ENCODE measurements at regions not wholly inside any gene's neighbourhood (a gene's known extent, or its start where the extent isn't known, plus 50 kb on each side); places are given as distances from the start of the nearest gene placed in this dataset.

GRCh38 chr7:16985621-16986020, 103.8 kb upstream of the AGR3 start:
- dilution Hi-C loops (cut with MboI; ENCODE audit: extremely low pct_ligation_motif_present, low sequenced_read_pairs) = no loop called here
- no peak for FAIRE-seq
- no peaks in the 10 kb centered on the region for H3K27me3 ChIP-seq (ENCODE audit: control insufficient read depth, extremely low read depth, insufficient read depth, low read length)
- H3K4me3 ChIP-seq (ENCODE audit: control insufficient read depth in 2 of 3, extremely low read depth in 1 of 3, insufficient read depth in 2 of 3, low read depth in 1 of 3, low read length in 3 of 3) = no peak overlapping the region
- no peaks in the 10 kb centered on the region for H3K9me1 ChIP-seq (ENCODE audit: control insufficient read depth, extremely low read depth, insufficient read depth, low read length)
- no peaks in the 10 kb centered on the region for H3K9me3 ChIP-seq (ENCODE audit: control insufficient read depth, low read depth, low read length)
- DNase-seq (ENCODE audit: low read depth, low spot score) = no peak
- H3K36me3 ChIP-seq (ENCODE audit: control insufficient read depth in 2 of 2, extremely low read depth in 1 of 2, insufficient read depth in 2 of 2, low read length in 2 of 2) = no peaks in the 10 kb centered on the region
- H4K20me1 ChIP-seq (ENCODE audit: control insufficient read depth, extremely low read depth, insufficient read depth, low read length) = no peaks in the 10 kb centered on the region
- TF ChIP-seq, protein P1, sequence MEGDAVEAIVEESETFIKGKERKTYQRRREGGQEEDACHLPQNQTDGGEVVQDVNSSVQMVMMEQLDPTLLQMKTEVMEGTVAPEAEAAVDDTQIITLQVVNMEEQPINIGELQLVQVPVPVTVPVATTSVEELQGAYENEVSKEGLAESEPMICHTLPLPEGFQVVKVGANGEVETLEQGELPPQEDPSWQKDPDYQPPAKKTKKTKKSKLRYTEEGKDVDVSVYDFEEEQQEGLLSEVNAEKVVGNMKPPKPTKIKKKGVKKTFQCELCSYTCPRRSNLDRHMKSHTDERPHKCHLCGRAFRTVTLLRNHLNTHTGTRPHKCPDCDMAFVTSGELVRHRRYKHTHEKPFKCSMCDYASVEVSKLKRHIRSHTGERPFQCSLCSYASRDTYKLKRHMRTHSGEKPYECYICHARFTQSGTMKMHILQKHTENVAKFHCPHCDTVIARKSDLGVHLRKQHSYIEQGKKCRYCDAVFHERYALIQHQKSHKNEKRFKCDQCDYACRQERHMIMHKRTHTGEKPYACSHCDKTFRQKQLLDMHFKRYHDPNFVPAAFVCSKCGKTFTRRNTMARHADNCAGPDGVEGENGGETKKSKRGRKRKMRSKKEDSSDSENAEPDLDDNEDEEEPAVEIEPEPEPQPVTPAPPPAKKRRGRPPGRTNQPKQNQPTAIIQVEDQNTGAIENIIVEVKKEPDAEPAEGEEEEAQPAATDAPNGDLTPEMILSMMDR (optimal IDR thresholded peaks at IDR 0.05 in 1 of 3, IDR thresholded peaks at IDR 0.05 in 1 of 3, conservative IDR thresholded peaks at IDR 0.05 in 1 of 3; ENCODE audit: extremely low read depth in 1 of 3, insufficient read depth in 2 of 3, low read length in 3 of 3) = no peak
- TF ChIP-seq EZH2 (IDR thresholded peaks at IDR 0.05; ENCODE audit: low read length) = no peak
- H3K4me2 ChIP-seq (ENCODE audit: control insufficient read depth, extremely low read depth, insufficient read depth, low read depth, low read length) = no peak overlapping the region
- H3K9ac ChIP-seq (ENCODE audit: control insufficient read depth, extremely low read depth, insufficient read depth, low read length) = no peak overlapping the region
- H2AFZ ChIP-seq (ENCODE audit: control insufficient read depth, low read length) = no peak overlapping the region
- H3K4me1 ChIP-seq (ENCODE audit: control insufficient read depth, extremely low read depth, insufficient read depth, low read length) = peaks cover 13% of the 10 kb centered on the region
- H3K79me2 ChIP-seq (ENCODE audit: control insufficient read depth, insufficient read depth, low read length) = no peaks in the 10 kb centered on the region
- no peak overlapping the region for H3K27ac ChIP-seq (ENCODE audit: control insufficient read depth, insufficient read depth, low read length)

DNA sequence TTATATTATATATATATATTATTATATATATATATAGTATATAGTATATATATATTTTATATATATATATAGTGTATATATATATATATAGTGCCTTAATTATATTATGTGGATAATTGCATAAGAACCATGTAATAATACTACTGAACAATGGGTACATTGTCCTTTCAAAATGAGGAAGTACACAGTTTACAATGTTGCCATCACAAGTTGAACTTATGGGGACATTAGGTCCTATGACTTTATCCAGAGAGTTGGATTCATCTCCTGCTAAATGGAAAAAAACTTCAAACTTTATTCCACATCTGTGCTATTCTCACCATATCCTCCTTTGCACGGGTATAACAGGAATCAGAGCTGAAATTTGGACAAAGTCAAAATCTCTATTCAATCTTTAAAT, 105.0 kb upstream of the AGR3 start:
- Histone ChIP-seq H3K79me2 (ENCODE audit: control insufficient read depth, insufficient read depth, low read length) (no peaks in the 10 kb centered on the region), H4K20me1 (ENCODE audit: control insufficient read depth, extremely low read depth, insufficient read depth, low read length) (no peaks in the 10 kb centered on the region), H3K27ac (ENCODE audit: control insufficient read depth, insufficient read depth, low read length) (no peak overlapping the region), H3K36me3 (ENCODE audit: control insufficient read depth in 2 of 2, extremely low read depth in 1 of 2, insufficient read depth in 2 of 2, low read length in 2 of 2) (no peaks in the 10 kb centered on the region), H3K9ac (ENCODE audit: control insufficient read depth, extremely low read depth, insufficient read depth, low read length) (no peak overlapping the region), H3K9me3 (ENCODE audit: control insufficient read depth, low read depth, low read length) (no peaks in the 10 kb centered on the region), H2AFZ (ENCODE audit: control insufficient read depth, low read length) (no peak overlapping the region), H3K4me1 (ENCODE audit: control insufficient read depth, extremely low read depth, insufficient read depth, low read length) (peaks cover 13% of the 10 kb centered on the region), H3K27me3 (ENCODE audit: control insufficient read depth, extremely low read depth, insufficient read depth, low read length) (no peaks in the 10 kb centered on the region), H3K9me1 (ENCODE audit: control insufficient read depth, extremely low read depth, insufficient read depth, low read length) (no peaks in the 10 kb centered on the region), H3K4me3 (ENCODE audit: control insufficient read depth in 2 of 3, extremely low read depth in 1 of 3, insufficient read depth in 2 of 3, low read depth in 1 of 3, low read length in 3 of 3) (no peak overlapping the region), H3K4me2 (ENCODE audit: control insufficient read depth, extremely low read depth, insufficient read depth, low read depth, low read length) (no peak overlapping the region)
- TF ChIP-seq EZH2 (IDR thresholded peaks at IDR 0.05; ENCODE audit: low read length) = no peak
- TF ChIP-seq, protein P1 (optimal IDR thresholded peaks at IDR 0.05 in 1 of 3, IDR thresholded peaks at IDR 0.05 in 1 of 3, conservative IDR thresholded peaks at IDR 0.05 in 1 of 3; ENCODE audit: extremely low read depth in 1 of 3, insufficient read depth in 2 of 3, low read length in 3 of 3) = no peak
- DNase-seq (ENCODE audit: low read depth, low spot score) = no peak
- dilution Hi-C loops (cut with MboI; ENCODE audit: extremely low pct_ligation_motif_present, low sequenced_read_pairs) = no loop called here
- FAIRE-seq = no peak

Data from keratinocyte (primary cell).